ENCODE measurements at regions not wholly inside any gene's neighbourhood (a gene's known extent, or its start where the extent isn't known, plus 50 kb on each side); places are given as distances from the start of the nearest gene placed in this dataset.

DNA sequence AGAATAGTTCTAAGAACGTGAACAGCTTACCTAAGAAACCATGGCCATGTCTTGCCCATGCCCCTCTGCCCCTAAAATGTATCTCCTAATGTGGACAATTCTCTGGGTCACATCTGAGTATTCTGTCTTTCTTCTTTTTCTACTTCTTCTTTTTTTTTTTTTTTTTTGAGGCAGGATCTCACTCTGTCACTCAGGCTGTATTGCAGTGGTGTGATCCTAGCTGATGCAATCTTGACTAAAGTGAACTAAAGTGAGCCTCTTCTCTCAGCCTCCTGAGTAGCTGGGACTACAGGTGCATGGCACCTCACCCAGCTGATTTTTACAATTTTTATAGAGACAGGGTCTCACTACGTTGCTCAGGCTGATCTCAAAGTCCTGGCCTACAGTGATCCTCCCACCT is 204.8 kb upstream of the ZPLD1 start:
- TF ChIP-seq, protein P1, sequence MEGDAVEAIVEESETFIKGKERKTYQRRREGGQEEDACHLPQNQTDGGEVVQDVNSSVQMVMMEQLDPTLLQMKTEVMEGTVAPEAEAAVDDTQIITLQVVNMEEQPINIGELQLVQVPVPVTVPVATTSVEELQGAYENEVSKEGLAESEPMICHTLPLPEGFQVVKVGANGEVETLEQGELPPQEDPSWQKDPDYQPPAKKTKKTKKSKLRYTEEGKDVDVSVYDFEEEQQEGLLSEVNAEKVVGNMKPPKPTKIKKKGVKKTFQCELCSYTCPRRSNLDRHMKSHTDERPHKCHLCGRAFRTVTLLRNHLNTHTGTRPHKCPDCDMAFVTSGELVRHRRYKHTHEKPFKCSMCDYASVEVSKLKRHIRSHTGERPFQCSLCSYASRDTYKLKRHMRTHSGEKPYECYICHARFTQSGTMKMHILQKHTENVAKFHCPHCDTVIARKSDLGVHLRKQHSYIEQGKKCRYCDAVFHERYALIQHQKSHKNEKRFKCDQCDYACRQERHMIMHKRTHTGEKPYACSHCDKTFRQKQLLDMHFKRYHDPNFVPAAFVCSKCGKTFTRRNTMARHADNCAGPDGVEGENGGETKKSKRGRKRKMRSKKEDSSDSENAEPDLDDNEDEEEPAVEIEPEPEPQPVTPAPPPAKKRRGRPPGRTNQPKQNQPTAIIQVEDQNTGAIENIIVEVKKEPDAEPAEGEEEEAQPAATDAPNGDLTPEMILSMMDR (IDR thresholded peaks at IDR 0.05), result no peak
- no peak for TF ChIP-seq POLR2A (IDR thresholded peaks at IDR 0.05)

Data from Peyer's patch (tissue), 4 donors.